Peyer's patch (tissue), 4 donors: ENCODE measurements at regions not wholly inside any gene's neighbourhood (a gene's known extent, or its start where the extent isn't known, plus 50 kb on each side); places are given as distances from the start of the nearest gene placed in this dataset.

ENCODE experiments used
- CTCF ChIP-seq, 6 experiments: fragments of 450-650 bp in 4 of 6; fragments of 200-600 bp in 2 of 6; sonication (generic) in 1 of 6; IDR thresholded peaks; one replicate each; pipeline ENCODE4 v1.5.1; 2017 to 2019; ENCODE audit warnings: antibody characterized with exemption in 6 of 6, mild to moderate bottlenecking in 3 of 6, moderate library complexity in 1 of 6
- POLR2A ChIP-seq, 2 donors: fragments of 450-650 bp; IDR thresholded peaks; one replicate each; pipeline ENCODE4 v1.5.1; 2017; ENCODE audit warnings: antibody characterized with exemption in 2 of 2, mild to moderate bottlenecking in 2 of 2, moderate library complexity in 2 of 2

- TF ChIP-seq POLR2A (IDR thresholded peaks at IDR 0.05) (no peak), CTCF (IDR thresholded peaks at IDR 0.05) (no peak)
Measured at GRCh38 chr9:20111173-20111843, 322.5 kb upstream of the SLC24A2 start.
